ENCODE measurements at regions not wholly inside any gene's neighbourhood (a gene's known extent, or its start where the extent isn't known, plus 50 kb on each side); places are given as distances from the start of the nearest gene placed in this dataset.

DNA sequence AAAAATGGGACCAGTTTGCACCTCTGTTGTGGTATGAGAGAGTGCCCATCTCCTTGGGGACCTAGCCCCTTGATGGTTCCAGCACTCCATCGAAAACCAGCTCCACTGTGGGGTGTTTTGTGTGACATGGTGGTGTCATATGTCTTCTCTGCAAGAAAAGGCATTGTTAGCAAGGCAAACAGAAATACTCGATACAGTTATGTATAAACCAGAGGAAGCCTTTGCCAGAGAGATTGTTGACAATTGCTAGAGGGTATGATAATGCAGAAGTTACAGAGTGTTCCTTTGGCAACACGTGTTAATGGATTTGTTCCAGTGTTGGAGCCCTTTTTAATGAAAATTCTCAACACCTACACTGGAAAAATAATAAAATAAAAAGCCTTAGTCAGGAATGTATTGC lies 270.4 kb upstream of the DMRT1 start:
- no peak overlapping the region for H3K4me3 ChIP-seq (ENCODE audit: low read depth, low read length)
- TF ChIP-seq, protein P1, sequence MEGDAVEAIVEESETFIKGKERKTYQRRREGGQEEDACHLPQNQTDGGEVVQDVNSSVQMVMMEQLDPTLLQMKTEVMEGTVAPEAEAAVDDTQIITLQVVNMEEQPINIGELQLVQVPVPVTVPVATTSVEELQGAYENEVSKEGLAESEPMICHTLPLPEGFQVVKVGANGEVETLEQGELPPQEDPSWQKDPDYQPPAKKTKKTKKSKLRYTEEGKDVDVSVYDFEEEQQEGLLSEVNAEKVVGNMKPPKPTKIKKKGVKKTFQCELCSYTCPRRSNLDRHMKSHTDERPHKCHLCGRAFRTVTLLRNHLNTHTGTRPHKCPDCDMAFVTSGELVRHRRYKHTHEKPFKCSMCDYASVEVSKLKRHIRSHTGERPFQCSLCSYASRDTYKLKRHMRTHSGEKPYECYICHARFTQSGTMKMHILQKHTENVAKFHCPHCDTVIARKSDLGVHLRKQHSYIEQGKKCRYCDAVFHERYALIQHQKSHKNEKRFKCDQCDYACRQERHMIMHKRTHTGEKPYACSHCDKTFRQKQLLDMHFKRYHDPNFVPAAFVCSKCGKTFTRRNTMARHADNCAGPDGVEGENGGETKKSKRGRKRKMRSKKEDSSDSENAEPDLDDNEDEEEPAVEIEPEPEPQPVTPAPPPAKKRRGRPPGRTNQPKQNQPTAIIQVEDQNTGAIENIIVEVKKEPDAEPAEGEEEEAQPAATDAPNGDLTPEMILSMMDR (IDR thresholded peaks at IDR 0.05; ENCODE audit: low read depth, low read length): no peak

GRCh38 chr9:571741-572140 lies 269.8 kb upstream of the DMRT1 start:
- TF ChIP-seq, protein P1 (IDR thresholded peaks at IDR 0.05; ENCODE audit: low read depth, low read length): no peak
- H3K4me3 ChIP-seq (ENCODE audit: low read depth, low read length): no peak overlapping the region

DNA sequence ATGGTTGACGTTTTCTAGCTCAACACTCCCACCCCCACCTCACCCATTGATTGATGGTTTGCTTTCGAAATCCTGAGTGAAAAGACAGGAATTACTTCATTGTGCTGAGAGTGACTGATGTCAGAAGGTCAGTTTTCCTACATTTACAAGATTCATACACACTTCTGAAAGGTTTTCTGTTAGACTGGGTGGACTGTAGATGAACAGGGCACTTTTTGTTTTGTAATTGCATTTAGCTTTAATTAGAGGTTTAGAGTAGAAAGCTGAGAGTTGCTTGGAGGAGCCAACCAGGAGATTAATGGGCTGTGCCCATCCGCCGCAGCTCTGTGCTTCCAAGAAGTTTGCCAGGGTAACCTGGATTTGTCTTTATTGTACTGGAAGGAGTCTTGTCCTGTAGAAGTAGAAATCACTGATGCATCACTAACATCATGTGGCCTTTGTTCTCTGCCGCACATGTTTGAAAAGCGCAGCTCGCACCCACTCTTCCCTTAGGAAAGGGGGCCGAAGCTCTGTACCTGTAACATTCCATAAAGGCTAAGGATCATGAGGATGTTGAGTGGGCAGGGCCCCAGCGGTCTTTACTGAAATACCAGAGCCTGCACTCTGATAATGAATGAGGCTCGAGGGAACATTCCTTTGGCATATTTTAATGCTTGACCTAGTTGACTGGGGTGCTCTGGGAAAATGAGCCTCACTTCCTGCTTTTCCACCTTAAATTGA lies 267.6 kb upstream of the DMRT1 start:
- H3K4me3 ChIP-seq (ENCODE audit: low read depth, low read length): no peak overlapping the region
- TF ChIP-seq, protein P1 (IDR thresholded peaks at IDR 0.05; ENCODE audit: low read depth, low read length): no peak

DNA sequence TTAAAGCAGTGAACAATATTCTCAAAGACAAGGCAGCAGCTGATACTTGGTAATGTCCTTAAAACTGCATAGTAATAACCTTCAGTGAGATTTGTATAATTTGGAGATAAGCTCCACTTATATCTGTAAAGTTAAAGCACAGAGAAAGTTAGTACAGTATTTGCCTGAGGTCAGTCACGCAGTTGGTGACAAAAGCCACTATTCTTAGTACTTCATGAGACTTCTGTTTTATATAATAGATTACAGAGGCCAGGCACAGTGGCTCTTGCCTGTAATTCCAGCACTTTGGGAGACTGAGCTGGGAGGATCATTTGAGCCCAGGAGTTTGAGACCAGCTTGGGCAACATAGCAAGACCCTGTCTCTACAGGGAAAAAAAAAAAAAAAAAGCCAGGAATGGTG lies 266.4 kb upstream of the DMRT1 start:
- TF ChIP-seq, protein P1 (IDR thresholded peaks at IDR 0.05; ENCODE audit: low read depth, low read length): no peak
- H3K4me3 ChIP-seq (ENCODE audit: low read depth, low read length): no peak overlapping the region

- TF ChIP-seq, protein P1 (IDR thresholded peaks at IDR 0.05; ENCODE audit: low read depth, low read length): no peak
- no peak overlapping the region for H3K4me3 ChIP-seq (ENCODE audit: low read depth, low read length)
Observed at GRCh38 chr9:580652-581342, 260.7 kb upstream of the DMRT1 start.

GRCh38 chr9:581673-582497 lies 259.6 kb upstream of the DMRT1 start:
- H3K4me3 ChIP-seq (ENCODE audit: low read depth, low read length): no peak overlapping the region
- TF ChIP-seq, protein P1 (IDR thresholded peaks at IDR 0.05; ENCODE audit: low read depth, low read length): peak; percentile 63
